HepG2 (cell line): ENCODE measurements at regions not wholly inside any gene's neighbourhood (a gene's known extent, or its start where the extent isn't known, plus 50 kb on each side); places are given as distances from the start of the nearest gene placed in this dataset.

Source experiments
- ATAC-seq: fragments of 200-7000 bp; cut with Tn5 transposase; 3 replicates; pipeline ENCODE4 v1.9.1; 2020; ENCODE audit warnings: mild to moderate bottlenecking, moderate library complexity
- BruUV-seq: library from RNA; stranded (reverse); fragments of 400-500 nt; replicated peaks from 2 replicates; lab custom pipeline; 2021; lab: Mats Ljungman, UMichigan
- CTCF ChIA-PET: fragments of 300-600 bp; formaldehyde crosslinking; extraction: SDS; loops from one replicate; lab custom pipeline; 2021; ENCODE audit warnings: low total read pairs, inconsistent platforms, low intra/inter-chr PET ratio; lab: Yijun Ruan, JAX
- POLR2A ChIA-PET: fragments of 350-600 bp; sonication (Branson Sonifier 250); formaldehyde crosslinking; loops from one replicate; lab custom pipeline; 2020; ENCODE audit warnings: antibody characterized with exemption, inconsistent platforms; lab: Yijun Ruan, JAX
- DNase-seq: peaks from one replicate; pipeline ENCODE4 v3.0.0-alpha.2; 2015; ENCODE audit warnings: low spot score
- FAIRE-seq: peaks from 3 replicates; lab custom pipeline; 2011; peaks lifted over from hg19 to GRCh38; lab: Jason Lieb, UNC
- H2AFZ ChIP-seq: one replicate; pipeline ENCODE4 v1.6.1; 2011; ENCODE audit warnings: low read length, inconsistent platforms
- H3K27ac ChIP-seq: fragments of 300-600 bp; 3 replicates; pipeline ENCODE4 v1.8.0; 2011; ENCODE audit warnings: mixed run types, mild to moderate bottlenecking, mixed read lengths, low read length, inconsistent platforms; ENCODE audit not compliant: insufficient read depth; ENCODE audit errors: extremely low read length
- H3K27me3 ChIP-seq, 2 experiments: fragments of 200-600 bp in 1 of 2; 2 replicates in 1 of 2; 3 replicates in 1 of 2; pipeline versions ENCODE4 v1.6.0 to v1.8.0; 2011; ENCODE audit warnings: low read length in 2 of 2, mild to moderate bottlenecking in 2 of 2, moderate library complexity in 2 of 2, inconsistent platforms in 1 of 2; ENCODE audit not compliant: insufficient read depth in 2 of 2, control insufficient read depth in 1 of 2
- H3K36me3 ChIP-seq, 2 experiments: fragments of 200-600 bp in 1 of 2; replicated peaks in 1 of 2; 2 replicates in 1 of 2; 3 replicates in 1 of 2; pipeline versions ENCODE4 v1.5.1 to v1.8.0; 2011; ENCODE audit warnings: low read length in 2 of 2, inconsistent platforms in 1 of 2; ENCODE audit not compliant: insufficient read depth in 2 of 2, control insufficient read depth in 1 of 2
- H3K4me1 ChIP-seq: 2 replicates; pipeline ENCODE4 v1.5.1; 2012; ENCODE audit warnings: low read length, inconsistent platforms; ENCODE audit not compliant: insufficient read depth
- H3K4me2 ChIP-seq: 2 replicates; pipeline ENCODE4 v1.6.0; 2011; ENCODE audit warnings: low read depth, low read length, inconsistent platforms
- H3K4me3 ChIP-seq, 3 experiments: fragments of 200-600 bp in 1 of 3; sonication (generic), shearing (Covaris generic) in 1 of 3; replicated peaks in 1 of 3; 2 replicates each; pipeline ENCODE4 v1.5.1; 2011 to 2016; ENCODE audit warnings: low read length in 3 of 3, inconsistent platforms in 2 of 3, low read depth in 2 of 3, mild to moderate bottlenecking in 2 of 3, control low read depth in 1 of 3, mixed read lengths in 1 of 3; ENCODE audit not compliant: insufficient read depth in 1 of 3
- H3K79me2 ChIP-seq: one replicate; pipeline ENCODE4 v1.6.1; 2011; ENCODE audit warnings: low read length, inconsistent platforms; ENCODE audit not compliant: insufficient read depth
- H3K9ac ChIP-seq: 2 replicates; pipeline ENCODE4 v1.6.0; 2011; ENCODE audit warnings: mild to moderate bottlenecking, low read depth, low read length, inconsistent platforms; ENCODE audit not compliant: insufficient read depth
- H3K9me3 ChIP-seq: 2 replicates; pipeline ENCODE4 v1.5.1; 2012; ENCODE audit warnings: mild to moderate bottlenecking, low read length
- H4K20me1 ChIP-seq: 2 replicates; pipeline ENCODE4 v1.6.0; 2011; ENCODE audit warnings: inconsistent platforms, mild to moderate bottlenecking, low read length, moderate library complexity; ENCODE audit not compliant: insufficient read depth
- GTF3A ChIP-seq: sonication (generic); formaldehyde crosslinking; conservative IDR thresholded peaks from 2 replicates; pipeline ENCODE4 v1.4.0; 2020; ENCODE audit warnings: mild to moderate bottlenecking, missing genetic modification reagents
- HCFC1 ChIP-seq: fragments of 150-350 bp; IDR thresholded peaks from 2 replicates; pipeline ENCODE4 v1.6.1; 2014; ENCODE audit warnings: low read depth, low read length
- RFXAP ChIP-seq: sonication (generic); formaldehyde crosslinking; IDR thresholded peaks from 2 replicates; pipeline ENCODE4 v1.4.0; 2020; ENCODE audit warnings: missing genetic modification reagents, borderline replicate concordance
- SRF ChIP-seq: IDR thresholded peaks from 2 replicates; pipeline ENCODE4 v1.6.1; 2011; ENCODE audit warnings: mild to moderate bottlenecking, low read depth, low read length, moderate library complexity
- TBL1XR1 ChIP-seq: fragments of 150-350 bp; IDR thresholded peaks from 2 replicates; pipeline ENCODE4 v1.6.1; 2014; ENCODE audit warnings: borderline replicate concordance, low read length; ENCODE audit not compliant: partially characterized antibody
- ZFP37 ChIP-seq: sonication (generic); formaldehyde crosslinking; IDR thresholded peaks from 2 replicates; pipeline ENCODE4 v1.4.0; 2020; ENCODE audit warnings: missing genetic modification reagents, borderline replicate concordance
- ZNF501 ChIP-seq: sonication (generic); formaldehyde crosslinking; IDR thresholded peaks from 2 replicates; pipeline ENCODE4 v1.5.1; 2020; ENCODE audit warnings: mild to moderate bottlenecking, moderate library complexity, missing genetic modification reagents
- ZSCAN20 ChIP-seq: sonication (generic); formaldehyde crosslinking; IDR thresholded peaks from 2 replicates; pipeline ENCODE4 v1.4.0; 2020; ENCODE audit warnings: missing genetic modification reagents, mild to moderate bottlenecking, borderline replicate concordance
- WGBS: methylation state at CpG from one replicate; pipeline ENCODE4 v1.1.6; 2017; ENCODE audit warnings: low lambda C conversion rate; 5-methylcytosine and 5-hydroxymethylcytosine counted together
- in situ Hi-C: cut with HindIII; loops from 2 replicates; pipeline ENCODE4 v1.10.0; 2017; ENCODE audit warnings: low pct_unique_long_range_greater_than_20kb; ENCODE audit not compliant: extremely low pct_ligation_motif_present
- intact Hi-C: fragments of 100-400 bp; cut with micrococcal nuclease; formaldehyde crosslinking; loops from one replicate; pipeline ENCODE4 v1.10.0; 2022; ENCODE audit not compliant: unreplicated experiment
- TF ChIP-seq, protein P1 (sequence below): sonication (generic); formaldehyde crosslinking; IDR thresholded peaks from one replicate; pipeline ENCODE4 v1.5.1; 2020; ENCODE audit warnings: mild to moderate bottlenecking, missing genetic modification reagents; ENCODE audit errors: not compliant biosample characterization
- TF ChIP-seq, protein P2 (sequence below): sonication (generic); formaldehyde crosslinking; IDR thresholded peaks from 2 replicates; pipeline ENCODE4 v1.5.1; 2020; ENCODE audit warnings: mild to moderate bottlenecking, moderate library complexity, missing genetic modification reagents
- TF ChIP-seq, protein P3 (sequence below): sonication (generic); formaldehyde crosslinking; conservative IDR thresholded peaks from 2 replicates; pipeline ENCODE4 v1.8.0; 2022; ENCODE audit warnings: low read depth, missing genetic modification reagents
- TF ChIP-seq, protein P4 (sequence below): sonication (generic); formaldehyde crosslinking; IDR thresholded peaks from 2 replicates; pipeline ENCODE4 v1.9.0; 2021; ENCODE audit warnings: missing genetic modification reagents, mild to moderate bottlenecking, borderline replicate concordance

DNA sequence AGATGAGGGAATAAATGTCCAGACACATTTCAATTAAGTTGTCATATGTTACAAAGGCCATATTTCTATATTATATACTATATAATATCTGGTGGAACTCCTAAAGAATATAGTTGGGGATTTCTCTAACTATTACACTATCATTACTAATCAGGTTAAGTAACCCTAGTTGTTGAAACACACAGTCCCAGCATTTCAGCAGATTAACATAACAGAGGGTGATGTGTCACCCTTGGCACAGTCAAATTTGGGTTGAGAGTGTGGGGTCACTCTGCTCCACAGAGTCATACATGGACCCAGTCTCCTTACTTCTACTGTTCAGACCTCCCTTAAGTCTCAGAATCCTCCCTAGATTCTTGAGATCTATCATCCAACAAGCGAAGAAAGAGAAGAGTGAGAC, 496.4 kb upstream of the MDFIC2 start:
- POLR2A ChIA-PET = no interaction called here
- H3K27ac ChIP-seq = no peak overlapping the region
- no peaks in the 10 kb centered on the region for H3K79me2 ChIP-seq
- ATAC-seq = no peak
- peaks cover 0 to 3% of the 10 kb centered on the region in 2 experiments; a peak in 1 of 5 replicates for H3K27me3 ChIP-seq
- H2AFZ ChIP-seq = no peak overlapping the region
- H3K9ac ChIP-seq = no peak overlapping the region
- H3K4me1 ChIP-seq = no peaks in the 10 kb centered on the region
- no TSS peak for BruUV-seq
- intact Hi-C loops = no loop called here
- DNase-seq = no peak
- WGBS = 0% methylated on average over 1 of the region's 1 CpG
- no peak overlapping the region for H3K4me2 ChIP-seq
- no peak for FAIRE-seq
- no peak overlapping the region for H3K4me3 ChIP-seq
- no peaks in the 10 kb centered on the region for H3K9me3 ChIP-seq
- CTCF ChIA-PET = no interaction called here
- H3K36me3 ChIP-seq = no peaks in the 10 kb centered on the region
- in situ Hi-C loops = no loop called here
- H4K20me1 ChIP-seq = no peaks in the 10 kb centered on the region
- TF ChIP-seq, protein P1, sequence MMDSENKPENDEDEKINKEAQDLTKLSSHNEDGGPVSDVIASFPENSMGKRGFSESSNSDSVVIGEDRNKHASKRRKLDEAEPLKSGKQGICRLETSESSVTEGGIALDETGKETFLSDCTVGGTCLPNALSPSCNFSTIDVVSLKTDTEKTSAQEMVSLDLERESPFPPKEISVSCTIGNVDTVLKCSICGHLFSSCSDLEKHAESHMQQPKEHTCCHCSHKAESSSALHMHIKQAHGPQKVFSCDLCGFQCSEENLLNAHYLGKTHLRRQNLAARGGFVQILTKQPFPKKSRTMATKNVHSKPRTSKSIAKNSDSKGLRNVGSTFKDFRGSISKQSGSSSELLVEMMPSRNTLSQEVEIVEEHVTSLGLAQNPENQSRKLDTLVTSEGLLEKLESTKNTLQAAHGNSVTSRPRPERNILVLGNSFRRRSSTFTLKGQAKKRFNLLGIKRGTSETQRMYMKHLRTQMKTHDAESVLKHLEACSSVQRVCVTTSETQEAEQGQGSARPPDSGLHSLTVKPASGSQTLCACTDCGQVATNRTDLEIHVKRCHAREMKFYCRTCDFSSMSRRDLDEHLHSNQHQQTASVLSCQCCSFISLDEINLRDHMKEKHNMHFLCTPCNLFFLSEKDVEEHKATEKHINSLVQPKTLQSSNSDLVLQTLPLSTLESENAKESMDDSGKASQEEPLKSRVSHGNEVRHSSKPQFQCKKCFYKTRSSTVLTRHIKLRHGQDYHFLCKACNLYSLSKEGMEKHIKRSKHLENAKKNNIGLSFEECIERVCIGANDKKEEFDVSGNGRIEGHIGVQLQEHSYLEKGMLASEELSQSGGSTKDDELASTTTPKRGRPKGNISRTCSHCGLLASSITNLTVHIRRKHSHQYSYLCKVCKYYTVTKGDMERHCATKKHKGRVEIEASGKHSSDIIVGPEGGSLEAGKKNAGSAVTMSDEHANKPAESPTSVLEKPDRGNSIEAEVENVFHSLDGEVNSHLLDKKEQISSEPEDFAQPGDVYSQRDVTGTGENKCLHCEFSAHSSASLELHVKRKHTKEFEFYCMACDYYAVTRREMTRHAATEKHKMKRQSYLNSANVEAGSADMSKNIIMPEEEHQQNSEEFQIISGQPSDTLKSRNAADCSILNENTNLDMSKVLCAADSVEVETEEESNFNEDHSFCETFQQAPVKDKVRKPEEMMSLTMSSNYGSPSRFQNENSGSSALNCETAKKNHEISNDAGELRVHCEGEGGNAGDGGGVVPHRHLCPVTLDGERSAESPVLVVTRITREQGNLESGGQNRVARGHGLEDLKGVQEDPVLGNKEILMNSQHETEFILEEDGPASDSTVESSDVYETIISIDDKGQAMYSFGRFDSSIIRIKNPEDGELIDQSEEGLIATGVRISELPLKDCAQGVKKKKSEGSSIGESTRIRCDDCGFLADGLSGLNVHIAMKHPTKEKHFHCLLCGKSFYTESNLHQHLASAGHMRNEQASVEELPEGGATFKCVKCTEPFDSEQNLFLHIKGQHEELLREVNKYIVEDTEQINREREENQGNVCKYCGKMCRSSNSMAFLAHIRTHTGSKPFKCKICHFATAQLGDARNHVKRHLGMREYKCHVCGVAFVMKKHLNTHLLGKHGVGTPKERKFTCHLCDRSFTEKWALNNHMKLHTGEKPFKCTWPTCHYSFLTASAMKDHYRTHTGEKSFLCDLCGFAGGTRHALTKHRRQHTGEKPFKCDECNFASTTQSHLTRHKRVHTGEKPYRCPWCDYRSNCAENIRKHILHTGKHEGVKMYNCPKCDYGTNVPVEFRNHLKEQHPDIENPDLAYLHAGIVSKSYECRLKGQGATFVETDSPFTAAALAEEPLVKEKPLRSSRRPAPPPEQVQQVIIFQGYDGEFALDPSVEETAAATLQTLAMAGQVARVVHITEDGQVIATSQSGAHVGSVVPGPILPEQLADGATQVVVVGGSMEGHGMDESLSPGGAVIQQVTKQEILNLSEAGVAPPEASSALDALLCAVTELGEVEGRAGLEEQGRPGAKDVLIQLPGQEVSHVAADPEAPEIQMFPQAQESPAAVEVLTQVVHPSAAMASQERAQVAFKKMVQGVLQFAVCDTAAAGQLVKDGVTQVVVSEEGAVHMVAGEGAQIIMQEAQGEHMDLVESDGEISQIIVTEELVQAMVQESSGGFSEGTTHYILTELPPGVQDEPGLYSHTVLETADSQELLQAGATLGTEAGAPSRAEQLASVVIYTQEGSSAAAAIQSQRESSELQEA (CRISPR knock-in tag) = no peak
- TF ChIP-seq, protein P2, sequence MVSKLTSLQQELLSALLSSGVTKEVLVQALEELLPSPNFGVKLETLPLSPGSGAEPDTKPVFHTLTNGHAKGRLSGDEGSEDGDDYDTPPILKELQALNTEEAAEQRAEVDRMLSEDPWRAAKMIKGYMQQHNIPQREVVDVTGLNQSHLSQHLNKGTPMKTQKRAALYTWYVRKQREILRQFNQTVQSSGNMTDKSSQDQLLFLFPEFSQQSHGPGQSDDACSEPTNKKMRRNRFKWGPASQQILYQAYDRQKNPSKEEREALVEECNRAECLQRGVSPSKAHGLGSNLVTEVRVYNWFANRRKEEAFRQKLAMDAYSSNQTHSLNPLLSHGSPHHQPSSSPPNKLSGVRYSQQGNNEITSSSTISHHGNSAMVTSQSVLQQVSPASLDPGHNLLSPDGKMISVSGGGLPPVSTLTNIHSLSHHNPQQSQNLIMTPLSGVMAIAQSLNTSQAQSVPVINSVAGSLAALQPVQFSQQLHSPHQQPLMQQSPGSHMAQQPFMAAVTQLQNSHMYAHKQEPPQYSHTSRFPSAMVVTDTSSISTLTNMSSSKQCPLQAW (CRISPR knock-in tag) = no peak
- no peak for TF ChIP-seq ZSCAN20 (CRISPR knock-in tag)
- no peak for TF ChIP-seq HCFC1
- no peak for TF ChIP-seq GTF3A (CRISPR knock-in tag)
- no peak for TF ChIP-seq SRF
- TF ChIP-seq, protein P3, sequence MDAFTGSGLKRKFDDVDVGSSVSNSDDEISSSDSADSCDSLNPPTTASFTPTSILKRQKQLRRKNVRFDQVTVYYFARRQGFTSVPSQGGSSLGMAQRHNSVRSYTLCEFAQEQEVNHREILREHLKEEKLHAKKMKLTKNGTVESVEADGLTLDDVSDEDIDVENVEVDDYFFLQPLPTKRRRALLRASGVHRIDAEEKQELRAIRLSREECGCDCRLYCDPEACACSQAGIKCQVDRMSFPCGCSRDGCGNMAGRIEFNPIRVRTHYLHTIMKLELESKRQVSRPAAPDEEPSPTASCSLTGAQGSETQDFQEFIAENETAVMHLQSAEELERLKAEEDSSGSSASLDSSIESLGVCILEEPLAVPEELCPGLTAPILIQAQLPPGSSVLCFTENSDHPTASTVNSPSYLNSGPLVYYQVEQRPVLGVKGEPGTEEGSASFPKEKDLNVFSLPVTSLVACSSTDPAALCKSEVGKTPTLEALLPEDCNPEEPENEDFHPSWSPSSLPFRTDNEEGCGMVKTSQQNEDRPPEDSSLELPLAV (CRISPR knock-in tag) = no peak
- no peak for TF ChIP-seq TBL1XR1
- no peak for TF ChIP-seq RFXAP (CRISPR knock-in tag)
- TF ChIP-seq ZFP37 = no peak
- no peak for TF ChIP-seq ZNF501 (CRISPR knock-in tag)
- TF ChIP-seq, protein P4, sequence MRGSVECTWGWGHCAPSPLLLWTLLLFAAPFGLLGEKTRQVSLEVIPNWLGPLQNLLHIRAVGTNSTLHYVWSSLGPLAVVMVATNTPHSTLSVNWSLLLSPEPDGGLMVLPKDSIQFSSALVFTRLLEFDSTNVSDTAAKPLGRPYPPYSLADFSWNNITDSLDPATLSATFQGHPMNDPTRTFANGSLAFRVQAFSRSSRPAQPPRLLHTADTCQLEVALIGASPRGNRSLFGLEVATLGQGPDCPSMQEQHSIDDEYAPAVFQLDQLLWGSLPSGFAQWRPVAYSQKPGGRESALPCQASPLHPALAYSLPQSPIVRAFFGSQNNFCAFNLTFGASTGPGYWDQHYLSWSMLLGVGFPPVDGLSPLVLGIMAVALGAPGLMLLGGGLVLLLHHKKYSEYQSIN (CRISPR knock-in tag) = no peak
